ENCODE measurements at regions not wholly inside any gene's neighbourhood (a gene's known extent, or its start where the extent isn't known, plus 50 kb on each side); places are given as distances from the start of the nearest gene placed in this dataset.

DNA sequence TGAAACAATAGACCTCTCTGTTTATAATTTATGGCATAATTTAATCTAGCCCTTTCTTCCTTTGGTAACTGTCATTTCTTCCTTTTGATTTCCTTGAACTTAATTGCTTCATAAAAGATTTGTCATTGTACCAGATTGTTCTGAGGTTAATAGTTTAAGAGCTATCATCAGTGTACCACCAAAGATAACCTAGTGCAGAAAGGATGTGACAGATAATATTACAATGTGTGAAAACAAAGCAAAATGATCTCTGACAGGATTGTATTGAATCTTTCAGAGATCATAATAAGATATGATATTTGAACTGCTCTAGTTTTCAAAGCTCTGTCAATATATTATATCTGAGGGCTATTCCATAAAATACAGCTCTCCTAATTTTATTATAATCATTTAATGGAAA lies 132.1 kb upstream of the PTCHD4 start:
- Histone ChIP-seq H3K4me3 (ENCODE audit: low read depth, low read length) (no peak overlapping the region), H3K27ac (ENCODE audit: low read depth, low read length) (no peak overlapping the region), H3K9me3 (ENCODE audit: control insufficient read depth, insufficient read depth, low read length) (no peaks in the 10 kb centered on the region), H3K27me3 (ENCODE audit: control insufficient read depth, insufficient read depth, low read length) (no peaks in the 10 kb centered on the region)
- DNase-seq (ENCODE audit: low read depth, low spot score): no peak
- CTCF ChIA-PET: no interaction called here
- TF ChIP-seq, protein P1, sequence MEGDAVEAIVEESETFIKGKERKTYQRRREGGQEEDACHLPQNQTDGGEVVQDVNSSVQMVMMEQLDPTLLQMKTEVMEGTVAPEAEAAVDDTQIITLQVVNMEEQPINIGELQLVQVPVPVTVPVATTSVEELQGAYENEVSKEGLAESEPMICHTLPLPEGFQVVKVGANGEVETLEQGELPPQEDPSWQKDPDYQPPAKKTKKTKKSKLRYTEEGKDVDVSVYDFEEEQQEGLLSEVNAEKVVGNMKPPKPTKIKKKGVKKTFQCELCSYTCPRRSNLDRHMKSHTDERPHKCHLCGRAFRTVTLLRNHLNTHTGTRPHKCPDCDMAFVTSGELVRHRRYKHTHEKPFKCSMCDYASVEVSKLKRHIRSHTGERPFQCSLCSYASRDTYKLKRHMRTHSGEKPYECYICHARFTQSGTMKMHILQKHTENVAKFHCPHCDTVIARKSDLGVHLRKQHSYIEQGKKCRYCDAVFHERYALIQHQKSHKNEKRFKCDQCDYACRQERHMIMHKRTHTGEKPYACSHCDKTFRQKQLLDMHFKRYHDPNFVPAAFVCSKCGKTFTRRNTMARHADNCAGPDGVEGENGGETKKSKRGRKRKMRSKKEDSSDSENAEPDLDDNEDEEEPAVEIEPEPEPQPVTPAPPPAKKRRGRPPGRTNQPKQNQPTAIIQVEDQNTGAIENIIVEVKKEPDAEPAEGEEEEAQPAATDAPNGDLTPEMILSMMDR (IDR thresholded peaks at IDR 0.05; ENCODE audit: low read depth, low read length): no peak
- POLR2A ChIA-PET: no interaction called here

DNA sequence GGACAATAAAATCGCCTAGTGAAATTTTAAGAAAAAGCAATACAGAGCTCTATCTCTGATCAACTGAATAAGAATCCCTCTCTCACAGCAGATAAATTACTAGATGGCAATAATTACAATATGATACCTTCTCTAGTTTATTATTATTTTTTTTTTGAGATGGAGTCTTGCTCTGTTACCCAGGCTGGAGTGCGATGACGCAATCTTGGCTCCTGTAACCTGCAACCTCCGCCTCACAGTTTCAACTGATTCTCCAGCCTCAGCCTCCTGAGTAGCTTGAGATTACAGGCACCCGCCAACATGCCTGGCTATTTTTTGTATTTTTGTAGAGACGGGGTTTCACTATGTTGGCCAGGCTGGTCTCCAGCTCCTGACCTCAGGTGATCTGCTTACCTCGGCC lies 129.3 kb upstream of the PTCHD4 start:
- ChIA-PET CTCF (no interaction called here), POLR2A (no interaction called here)
- H3K4me3 ChIP-seq (ENCODE audit: low read depth, low read length): no peak overlapping the region
- TF ChIP-seq, protein P1 (IDR thresholded peaks at IDR 0.05; ENCODE audit: low read depth, low read length): no peak
- no peak for DNase-seq (ENCODE audit: low read depth, low spot score)
- H3K27ac ChIP-seq (ENCODE audit: low read depth, low read length): no peak overlapping the region
- no peaks in the 10 kb centered on the region for H3K9me3 ChIP-seq (ENCODE audit: control insufficient read depth, insufficient read depth, low read length)
- H3K27me3 ChIP-seq (ENCODE audit: control insufficient read depth, insufficient read depth, low read length): no peaks in the 10 kb centered on the region

DNA sequence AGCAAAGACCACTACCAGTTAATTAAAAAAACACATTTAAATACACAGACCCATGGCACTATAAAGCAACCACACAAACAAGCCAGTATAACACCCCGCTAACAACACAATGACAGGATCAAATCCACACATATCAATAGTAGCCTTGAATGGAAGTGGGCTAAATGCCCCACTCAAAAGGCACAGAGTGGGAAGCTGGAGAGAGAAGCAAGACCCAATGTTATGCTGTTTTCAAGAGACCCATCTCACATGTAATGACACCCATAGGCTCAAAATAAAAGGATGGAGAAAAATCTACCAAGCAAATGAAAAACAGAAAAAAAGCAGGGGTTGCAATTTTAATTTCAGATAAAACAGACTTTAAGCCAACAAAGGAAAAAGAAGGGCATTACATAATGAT lies 125.4 kb upstream of the PTCHD4 start:
- no peak for DNase-seq (ENCODE audit: low read depth, low spot score)
- H3K4me3 ChIP-seq (ENCODE audit: low read depth, low read length): no peak overlapping the region
- no peak overlapping the region for H3K27ac ChIP-seq (ENCODE audit: low read depth, low read length)
- H3K27me3 ChIP-seq (ENCODE audit: control insufficient read depth, insufficient read depth, low read length): peaks cover 3% of the 10 kb centered on the region
- TF ChIP-seq, protein P1 (IDR thresholded peaks at IDR 0.05; ENCODE audit: low read depth, low read length): no peak
- POLR2A ChIA-PET: no interaction called here
- H3K9me3 ChIP-seq (ENCODE audit: control insufficient read depth, insufficient read depth, low read length): no peaks in the 10 kb centered on the region
- CTCF ChIA-PET: no interaction called here

DNA sequence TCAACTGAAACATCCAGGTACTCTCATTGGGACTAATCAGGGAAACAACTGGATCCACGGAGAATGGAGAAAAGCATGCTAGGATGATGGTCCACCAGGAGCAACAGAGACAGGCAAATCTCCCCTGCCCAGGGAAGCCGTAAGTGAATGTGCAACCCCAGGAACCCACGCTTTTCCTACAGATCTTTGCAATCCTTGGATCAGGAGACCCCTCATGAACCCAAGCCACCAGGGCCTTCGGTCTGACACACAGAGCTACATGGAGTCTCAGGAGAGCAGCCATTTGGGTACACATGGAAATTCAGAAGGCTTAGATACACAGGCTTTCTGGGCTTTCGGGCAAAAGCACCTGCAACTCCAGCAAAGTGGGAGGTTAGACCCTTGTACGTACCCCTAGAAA lies 122.1 kb upstream of the PTCHD4 start:
- TF ChIP-seq, protein P1 (IDR thresholded peaks at IDR 0.05; ENCODE audit: low read depth, low read length): no peak

DNA sequence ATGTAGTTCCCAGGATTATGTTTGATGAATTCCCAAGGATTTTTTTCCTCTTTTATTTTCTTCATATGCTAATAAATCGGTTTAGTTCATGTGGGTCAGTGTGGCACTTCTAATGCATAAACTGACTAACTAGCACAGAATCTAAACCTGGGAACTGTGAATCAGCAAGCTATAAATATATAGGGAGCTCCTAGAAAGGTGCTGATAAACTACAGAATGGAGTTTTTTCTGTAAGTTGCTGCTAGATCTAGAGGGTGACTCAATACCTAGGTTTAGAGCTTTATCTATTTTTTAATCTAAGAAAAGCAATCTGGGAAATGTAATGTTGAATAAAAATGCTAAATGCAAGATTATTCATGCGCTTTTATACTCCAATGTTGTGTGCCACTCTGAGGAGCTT lies 118.8 kb upstream of the PTCHD4 start:
- no peaks in the 10 kb centered on the region for H3K9me3 ChIP-seq (ENCODE audit: control insufficient read depth, insufficient read depth, low read length)
- ChIA-PET POLR2A (no interaction called here), CTCF (no interaction called here)
- no peak overlapping the region for H3K4me3 ChIP-seq (ENCODE audit: low read depth, low read length)
- DNase-seq (ENCODE audit: low read depth, low spot score): no peak
- H3K27me3 ChIP-seq (ENCODE audit: control insufficient read depth, insufficient read depth, low read length): peaks cover 3% of the 10 kb centered on the region
- H3K27ac ChIP-seq (ENCODE audit: low read depth, low read length): no peak overlapping the region
- TF ChIP-seq, protein P1 (IDR thresholded peaks at IDR 0.05; ENCODE audit: low read depth, low read length): no peak

More for the DNA sequence above, 122.1 kb upstream of the PTCHD4 start:
- Histone ChIP-seq H3K4me3 (ENCODE audit: low read depth, low read length) (no peak overlapping the region), H3K9me3 (ENCODE audit: control insufficient read depth, insufficient read depth, low read length) (no peaks in the 10 kb centered on the region), H3K27me3 (ENCODE audit: control insufficient read depth, insufficient read depth, low read length) (peaks cover 3% of the 10 kb centered on the region), H3K27ac (ENCODE audit: low read depth, low read length) (no peak overlapping the region)
- ChIA-PET POLR2A (no interaction called here), CTCF (no interaction called here)
- DNase-seq (ENCODE audit: low read depth, low spot score): no peak
